Esophagus squamous epithelium (tissue), 5 donors: ENCODE measurements at regions not wholly inside any gene's neighbourhood (a gene's known extent, or its start where the extent isn't known, plus 50 kb on each side); places are given as distances from the start of the nearest gene placed in this dataset.

Experiments used
- DNase-seq: peaks from one replicate; lab custom pipeline; 2025; lab: John Stamatoyannopoulos, UW
- H3K27ac ChIP-seq, 4 donors: fragments of 200-600 bp; sonication (generic); one replicate each; pipeline ENCODE4 v1.5.1; 2016 to 2019; ENCODE audit warnings: mild to moderate bottlenecking in 1 of 4
- H3K27me3 ChIP-seq, 4 donors: fragments of 200-600 bp; sonication (generic); 1 replicate in 3 of 4; 2 replicates in 1 of 4; pipeline versions ENCODE4 v1.5.1 to v1.6.0; 2017 to 2021; ENCODE audit warnings: antibody characterized with exemption in 1 of 4
- H3K36me3 ChIP-seq, 3 donors: fragments of 200-600 bp; sonication (generic); one replicate each; pipeline ENCODE4 v1.5.1; 2016 to 2019
- H3K4me1 ChIP-seq, 3 donors: fragments of 200-600 bp; sonication (generic); one replicate each; pipeline ENCODE4 v1.5.1; 2017 to 2019
- H3K4me3 ChIP-seq, 4 donors: fragments of 200-600 bp; sonication (generic); 1 replicate in 3 of 4; 2 replicates in 1 of 4; pipeline ENCODE4 v1.5.1; 2016 to 2019; ENCODE audit warnings: mild to moderate bottlenecking in 2 of 4, moderate library complexity in 1 of 4
- H3K9me3 ChIP-seq, 3 donors: fragments of 200-600 bp; sonication (generic); one replicate each; pipeline ENCODE4 v1.5.1; 2016 to 2019
- CTCF ChIP-seq, 6 experiments: fragments of 450-650 bp in 4 of 6; fragments of 200-600 bp in 2 of 6; sonication (generic) in 2 of 6; IDR thresholded peaks; one replicate each; pipeline ENCODE4 v1.5.1; 2016 to 2019; ENCODE audit warnings: antibody characterized with exemption in 6 of 6, mild to moderate bottlenecking in 4 of 6, moderate library complexity in 4 of 6
- POLR2A ChIP-seq, 4 donors: fragments of 450-650 bp; IDR thresholded peaks; one replicate each; pipeline ENCODE4 v1.6.1; 2017; ENCODE audit warnings: antibody characterized with exemption in 4 of 4, mild to moderate bottlenecking in 4 of 4, moderate library complexity in 3 of 4
- WGBS, 2 donors: methylation state at CpG; one replicate each; pipeline ENCODE4 v1.1.5; 2018; 5-methylcytosine and 5-hydroxymethylcytosine counted together
- intact Hi-C: fragments of 100-400 bp; cut with DNase I; formaldehyde crosslinking; loops from one replicate; pipeline ENCODE4 v1.15.0; 2022
- donor health status: DM: yes; HTN: yes; CAD: no.

DNA sequence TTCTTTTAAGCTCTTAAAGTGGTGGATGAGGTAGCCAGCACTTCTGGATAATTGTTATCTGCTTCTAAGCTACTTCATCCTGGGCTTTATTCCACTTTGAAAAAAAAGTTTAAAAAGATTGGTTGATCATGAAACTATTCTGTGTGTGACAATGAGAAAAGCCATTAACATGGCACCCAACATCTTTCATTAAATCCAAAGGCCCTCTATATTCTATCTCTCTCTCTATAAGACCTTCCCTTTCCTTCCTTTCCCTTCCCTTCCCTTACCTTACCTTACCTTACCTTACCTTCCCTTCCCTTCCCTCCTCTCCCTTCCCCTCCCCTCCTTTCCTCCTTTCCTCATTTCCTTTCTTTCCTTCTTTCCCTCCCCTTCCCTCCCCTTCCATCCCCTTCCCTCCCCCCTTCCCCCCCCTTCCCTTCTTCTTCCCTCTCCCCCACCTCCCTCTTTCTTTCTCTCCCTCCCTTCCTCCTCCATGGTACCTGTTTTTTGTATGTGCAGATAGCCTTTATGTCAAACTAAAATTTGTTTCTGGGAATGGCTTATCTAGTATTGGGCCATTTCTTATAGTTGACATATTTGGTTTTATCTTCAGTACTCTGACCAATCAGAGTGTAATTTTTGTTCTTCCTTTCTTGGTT is 218.7 kb downstream of the DKK1 start:
- Histone ChIP-seq H3K9me3 (no peaks in the 10 kb centered on the region), H3K36me3 (no peaks in the 10 kb centered on the region), H3K27ac (no peak overlapping the region), H3K27me3 (no peaks in the 10 kb centered on the region), H3K4me3 (no peak overlapping the region), H3K4me1 (no peaks in the 10 kb centered on the region)
- TF ChIP-seq POLR2A (IDR thresholded peaks at IDR 0.05) (no peak), CTCF (IDR thresholded peaks at IDR 0.05) (no peak)
- intact Hi-C loops, result no loop called here
- DNase-seq, result no peak

- H3K36me3 ChIP-seq, result no peaks in the 10 kb centered on the region
- no peaks in the 10 kb centered on the region for H3K9me3 ChIP-seq
- no peak for DNase-seq
- H3K4me1 ChIP-seq, result no peaks in the 10 kb centered on the region
- TF ChIP-seq POLR2A (IDR thresholded peaks at IDR 0.05) (no peak), CTCF (IDR thresholded peaks at IDR 0.05) (no peak)
- H3K4me3 ChIP-seq, result no peak overlapping the region
- intact Hi-C loops, result no loop called here
- H3K27ac ChIP-seq, result no peak overlapping the region
- H3K27me3 ChIP-seq, result no peaks in the 10 kb centered on the region
These were observed 219.9 kb downstream of the DKK1 start for GRCh38 chr10:52533986-52534385.

DNA sequence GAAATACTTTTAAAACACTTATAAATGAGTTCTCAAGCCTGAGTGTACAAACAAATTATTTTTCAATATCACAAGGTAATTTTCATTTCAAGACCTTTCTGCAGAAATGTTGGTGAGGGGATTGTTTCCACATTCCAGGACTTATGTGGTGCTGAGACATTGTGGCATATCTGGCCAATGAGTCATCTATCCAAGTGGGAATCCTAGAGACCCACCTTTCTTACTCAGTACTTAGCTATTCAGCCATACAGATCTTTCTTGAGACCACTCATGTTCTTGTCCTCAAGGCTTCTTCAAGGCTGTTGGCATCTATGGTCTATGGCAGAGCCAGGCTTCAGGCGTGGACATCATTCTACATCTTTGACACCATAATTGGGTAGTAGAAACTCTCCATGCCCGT is 225.4 kb downstream of the DKK1 start:
- H3K4me3 ChIP-seq, result no peak overlapping the region
- H3K36me3 ChIP-seq, result no peaks in the 10 kb centered on the region
- no peaks in the 10 kb centered on the region for H3K9me3 ChIP-seq
- TF ChIP-seq POLR2A (IDR thresholded peaks at IDR 0.05), result no peak
- no peak for TF ChIP-seq CTCF (IDR thresholded peaks at IDR 0.05)
- H3K27ac ChIP-seq, result no peak overlapping the region
- H3K4me1 ChIP-seq, result no peaks in the 10 kb centered on the region
- no peak for DNase-seq
- WGBS, 2 donors, result 74 to 75% methylated on average over 2 of the region's 2 CpGs
- no peaks in the 10 kb centered on the region for H3K27me3 ChIP-seq
- intact Hi-C loops, result no loop called here

DNA sequence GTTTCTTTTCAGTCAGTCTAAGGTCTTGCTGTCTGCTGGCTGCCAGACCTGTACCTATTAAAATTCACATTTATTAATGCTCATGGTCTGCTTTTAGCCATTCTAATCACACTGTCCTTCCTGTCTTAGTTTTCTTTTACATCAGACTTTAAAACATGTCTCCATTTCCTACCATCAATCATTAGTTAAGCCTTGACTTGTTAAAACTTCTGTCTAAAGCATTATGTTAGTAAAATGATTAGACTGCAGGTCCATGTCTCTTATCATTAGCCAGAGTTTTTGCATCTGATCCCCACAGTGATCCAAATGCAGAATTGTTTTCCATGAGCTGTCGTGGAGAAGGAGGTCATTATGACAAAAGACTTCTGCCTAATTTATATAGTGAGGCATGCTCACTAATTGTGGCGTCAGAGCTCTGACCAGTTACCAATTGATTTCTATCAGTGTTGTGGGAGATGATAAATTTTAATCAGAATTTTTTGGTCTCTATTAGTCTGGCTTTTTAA is 226.5 kb downstream of the DKK1 start:
- DNase-seq, result no peak
- Histone ChIP-seq H3K4me1 (no peaks in the 10 kb centered on the region), H3K27me3 (no peaks in the 10 kb centered on the region), H3K36me3 (no peaks in the 10 kb centered on the region), H3K4me3 (no peak overlapping the region), H3K9me3 (no peaks in the 10 kb centered on the region), H3K27ac (no peak overlapping the region)
- no peak for TF ChIP-seq CTCF (IDR thresholded peaks at IDR 0.05)
- TF ChIP-seq POLR2A (IDR thresholded peaks at IDR 0.05), result no peak
- intact Hi-C loops, result no loop called here
- WGBS, 2 donors, result 56 to 58% methylated on average over 2 of the region's 2 CpGs

DNA sequence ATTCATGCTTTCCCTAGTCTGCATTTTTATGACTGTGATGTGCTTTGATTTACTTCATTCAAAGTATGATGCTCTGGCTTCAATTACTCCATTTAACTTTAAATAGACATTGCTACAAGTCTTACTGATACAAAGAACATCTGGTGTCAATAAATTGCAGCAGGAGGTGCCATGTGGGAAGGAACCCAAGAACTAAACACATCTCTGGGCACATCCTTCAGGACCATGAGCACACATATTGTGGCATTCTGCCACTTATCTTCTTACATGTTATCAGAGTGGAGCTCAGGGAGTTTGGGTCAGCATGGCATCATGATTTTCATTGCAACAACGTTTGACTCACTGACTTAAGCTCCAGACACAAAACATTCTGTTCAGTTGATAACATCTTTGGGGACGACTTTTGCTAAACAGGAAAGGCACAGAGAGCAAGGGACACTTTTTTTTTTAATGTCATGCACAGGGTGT is 227.0 kb downstream of the DKK1 start:
- intact Hi-C loops, result no loop called here
- DNase-seq, result no peak
- Histone ChIP-seq H3K9me3 (no peaks in the 10 kb centered on the region), H3K27me3 (no peaks in the 10 kb centered on the region), H3K36me3 (no peaks in the 10 kb centered on the region), H3K4me1 (no peaks in the 10 kb centered on the region), H3K27ac (no peak overlapping the region), H3K4me3 (no peak overlapping the region)
- TF ChIP-seq CTCF (IDR thresholded peaks at IDR 0.05) (no peak), POLR2A (IDR thresholded peaks at IDR 0.05) (no peak)
- 20 to 21% methylated on average over 2 of the region's 2 CpGs for WGBS, 2 donors
